KOPT-K1 (cell line): ENCODE measurements at regions not wholly inside any gene's neighbourhood (a gene's known extent, or its start where the extent isn't known, plus 50 kb on each side); places are given as distances from the start of the nearest gene placed in this dataset.

Experiments used
- H3K27ac ChIP-seq: fragments of 200-600 bp; sonication (generic); 2 replicates; pipeline ENCODE4 v1.5.1; 2016; ENCODE audit warnings: antibody characterized with exemption, mild to moderate bottlenecking, low read depth, low read length; ENCODE audit not compliant: poor library complexity, severe bottlenecking
- H3K36me3 ChIP-seq: fragments of 200-600 bp; sonication (generic); 2 replicates; pipeline ENCODE4 v1.5.1; 2017; ENCODE audit warnings: antibody characterized with exemption, mild to moderate bottlenecking, low read length, moderate library complexity; ENCODE audit not compliant: insufficient read depth
- H3K9me3 ChIP-seq: fragments of 200-600 bp; sonication (generic); 2 replicates; pipeline ENCODE4 v1.5.1; 2017; ENCODE audit warnings: antibody characterized with exemption, low read length, mild to moderate bottlenecking; ENCODE audit not compliant: insufficient read depth, poor library complexity, severe bottlenecking

DNA sequence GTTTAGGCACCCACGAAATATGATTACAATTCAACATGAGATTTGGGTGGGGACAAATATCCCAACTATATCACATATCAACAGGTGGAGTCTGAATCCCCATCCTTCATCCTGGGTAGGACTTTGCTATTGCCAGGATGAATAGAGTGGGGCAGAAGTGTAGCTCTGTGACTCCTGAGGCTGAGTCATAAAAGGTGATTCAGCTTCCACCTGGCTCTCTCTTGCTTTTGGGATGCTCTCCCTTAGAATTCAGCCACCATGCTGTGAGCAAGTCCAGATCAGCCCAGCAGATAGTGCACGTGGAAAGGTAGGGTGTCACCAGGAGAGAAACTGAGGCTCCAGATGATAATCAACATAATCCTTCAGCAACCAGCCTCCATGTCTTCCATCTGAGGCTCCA, 193.8 kb upstream of the BCOR start:
- Histone ChIP-seq H3K36me3 (no peaks in the 10 kb centered on the region), H3K9me3 (peaks cover 8% of the 10 kb centered on the region), H3K27ac (no peak overlapping the region)

- Histone ChIP-seq H3K27ac (no peak overlapping the region), H3K9me3 (peaks cover 10% of the 10 kb centered on the region), H3K36me3 (no peaks in the 10 kb centered on the region)
Measured at GRCh38 chrX:40290517-40290916, 192.8 kb upstream of the BCOR start.

GRCh38 chrX:40285876-40286275, 188.1 kb upstream of the BCOR start:
- peaks cover 21% of the 10 kb centered on the region for H3K9me3 ChIP-seq
- H3K27ac ChIP-seq: no peak overlapping the region
- H3K36me3 ChIP-seq: no peaks in the 10 kb centered on the region

GRCh38 chrX:40284852-40285251, 187.1 kb upstream of the BCOR start:
- H3K9me3 ChIP-seq: peaks cover 19% of the 10 kb centered on the region
- no peaks in the 10 kb centered on the region for H3K36me3 ChIP-seq
- H3K27ac ChIP-seq: no peak overlapping the region

DNA sequence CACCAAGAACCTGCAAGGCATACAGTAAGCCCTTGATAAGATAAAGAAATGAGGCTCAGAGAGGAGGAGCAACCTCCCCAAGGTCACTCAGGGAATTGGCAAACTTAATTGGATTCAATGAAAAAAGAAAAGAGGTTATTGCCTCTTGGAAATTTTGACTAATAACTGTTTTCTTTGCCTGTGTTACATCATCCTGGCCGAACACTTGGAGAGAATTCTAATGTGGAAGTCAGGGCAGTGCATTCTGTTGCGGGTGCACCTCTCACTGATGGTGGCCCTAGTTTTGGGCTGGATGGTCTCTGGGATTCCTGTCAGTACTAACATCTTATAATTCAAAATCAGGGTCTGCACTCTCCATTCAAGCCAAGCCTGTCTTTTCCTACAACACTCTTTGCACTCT, 186.2 kb upstream of the BCOR start:
- H3K27ac ChIP-seq: no peak overlapping the region
- H3K36me3 ChIP-seq: no peaks in the 10 kb centered on the region
- H3K9me3 ChIP-seq: peaks cover 13% of the 10 kb centered on the region

GRCh38 chrX:40282946-40283660, 185.3 kb upstream of the BCOR start:
- no peaks in the 10 kb centered on the region for H3K36me3 ChIP-seq
- no peak overlapping the region for H3K27ac ChIP-seq
- H3K9me3 ChIP-seq: peaks cover 13% of the 10 kb centered on the region

- Histone ChIP-seq H3K27ac (no peak overlapping the region), H3K36me3 (no peaks in the 10 kb centered on the region), H3K9me3 (peaks cover 13% of the 10 kb centered on the region)
Measured at GRCh38 chrX:40282348-40282747, 184.6 kb upstream of the BCOR start.

DNA sequence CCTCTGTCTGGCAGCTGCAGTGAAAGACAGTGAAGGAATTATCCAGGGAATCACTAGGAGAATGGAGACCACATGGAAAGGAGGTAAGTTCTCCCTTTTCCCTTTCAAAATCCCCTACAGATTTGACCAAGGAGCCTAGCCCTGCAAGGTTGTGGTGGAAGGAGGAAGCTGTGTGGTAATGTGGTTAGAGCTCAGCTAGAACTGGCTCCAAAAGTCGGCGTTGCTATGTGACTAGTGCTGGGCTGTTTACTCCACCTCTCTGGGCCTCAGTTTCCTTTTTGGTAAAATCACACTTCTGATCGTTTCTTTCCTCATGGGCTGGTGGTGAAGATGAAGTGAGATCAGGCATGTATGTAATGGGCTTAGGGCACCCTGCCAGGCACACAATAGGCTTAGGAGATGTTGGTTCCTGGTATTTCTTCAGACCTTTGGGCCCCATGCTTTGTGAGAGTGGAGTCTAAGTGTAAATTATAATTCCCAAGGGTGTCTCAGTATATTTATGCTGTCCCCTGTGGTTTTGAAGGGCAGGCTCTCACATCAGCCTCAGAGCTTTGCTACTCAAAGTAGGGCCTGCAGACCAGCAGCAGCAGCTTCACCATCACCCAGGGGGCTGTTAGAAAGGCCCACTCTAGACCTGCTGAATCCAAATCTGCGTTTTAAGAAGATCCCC, 183.7 kb upstream of the BCOR start:
- Histone ChIP-seq H3K27ac (no peak overlapping the region), H3K9me3 (peaks cover 13% of the 10 kb centered on the region), H3K36me3 (no peaks in the 10 kb centered on the region)

DNA sequence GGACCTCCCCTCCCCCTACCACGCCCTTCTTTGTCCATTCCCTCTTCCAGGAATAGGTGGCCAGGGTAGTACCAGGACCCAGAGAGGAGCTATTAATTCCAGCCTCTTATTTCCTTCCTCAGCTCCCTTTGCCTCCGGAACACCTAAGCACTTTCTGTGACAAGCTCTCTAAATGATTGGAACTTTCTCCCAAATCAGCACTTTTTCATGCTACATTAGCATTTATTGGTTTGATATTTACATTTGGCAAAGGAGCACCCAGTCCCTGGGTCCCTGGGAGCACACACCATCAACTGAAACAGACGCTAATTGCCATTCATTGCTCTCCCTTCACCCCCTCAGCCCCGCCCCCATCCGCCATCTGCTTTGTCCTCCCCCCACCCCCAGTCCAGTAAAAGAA, 182.0 kb upstream of the BCOR start:
- H3K9me3 ChIP-seq: peaks cover 3% of the 10 kb centered on the region
- H3K27ac ChIP-seq: no peak overlapping the region
- no peaks in the 10 kb centered on the region for H3K36me3 ChIP-seq

GRCh38 chrX:40279091-40279430, 181.3 kb upstream of the BCOR start:
- Histone ChIP-seq H3K9me3 (no peaks in the 10 kb centered on the region), H3K36me3 (no peaks in the 10 kb centered on the region), H3K27ac (no peak overlapping the region)

DNA sequence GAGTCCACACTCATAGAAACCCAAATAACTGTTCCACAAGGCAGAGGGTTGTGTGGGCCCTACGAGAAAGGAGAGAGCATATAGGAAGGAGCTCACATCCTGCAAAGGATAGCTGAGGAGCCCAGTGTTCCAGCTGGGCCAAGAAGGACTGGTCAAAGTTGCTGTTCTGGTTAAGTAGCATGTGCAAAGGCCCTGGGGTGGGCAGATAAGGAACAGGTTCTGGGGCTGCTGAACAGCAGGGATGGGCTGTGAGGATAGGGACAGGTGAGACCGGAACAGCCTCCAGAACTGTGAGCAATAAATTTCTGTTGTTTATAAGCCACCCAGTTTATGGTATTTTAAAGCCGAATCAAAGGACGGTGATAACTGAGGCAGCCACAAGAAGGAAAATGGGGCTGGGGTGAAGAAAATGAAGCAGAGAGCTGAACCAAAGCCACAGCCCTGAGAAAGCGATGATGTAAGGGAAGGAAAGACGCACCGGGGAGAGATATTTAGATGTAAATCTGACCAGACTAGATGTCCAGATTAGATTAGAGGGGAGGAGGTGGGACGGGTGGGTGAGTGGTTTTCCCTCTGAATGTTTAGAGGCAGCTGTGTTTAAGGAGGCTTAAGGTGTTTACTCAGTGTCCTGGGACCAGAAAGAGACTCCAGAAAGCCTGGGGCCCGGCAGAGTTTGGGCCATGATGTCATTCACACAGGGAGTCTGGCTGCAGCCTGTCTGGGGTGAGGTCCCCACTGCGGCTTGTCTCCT, 180.8 kb upstream of the BCOR start:
- no peak overlapping the region for H3K27ac ChIP-seq
- no peaks in the 10 kb centered on the region for H3K36me3 ChIP-seq
- no peaks in the 10 kb centered on the region for H3K9me3 ChIP-seq

DNA sequence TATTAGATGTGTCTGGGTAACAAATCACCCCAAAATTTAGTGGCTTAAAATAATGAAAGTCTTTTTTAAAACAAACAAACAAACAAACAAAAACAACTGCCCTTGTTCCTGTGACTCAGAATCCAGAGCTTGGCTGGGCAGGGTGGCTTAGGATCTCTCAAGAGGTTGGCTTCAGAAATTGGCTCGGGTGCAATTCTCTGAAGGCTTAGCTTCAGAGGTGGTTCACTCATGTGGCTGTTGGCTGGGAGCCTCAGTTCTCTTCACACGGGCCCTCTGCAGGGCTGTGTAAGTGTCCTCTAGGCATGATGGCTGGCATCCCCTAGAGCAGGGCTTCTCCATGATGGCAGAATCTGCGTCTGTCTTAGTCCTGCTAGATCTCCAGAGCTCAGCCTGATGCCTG, 179.9 kb upstream of the BCOR start:
- Histone ChIP-seq H3K36me3 (no peaks in the 10 kb centered on the region), H3K9me3 (no peaks in the 10 kb centered on the region), H3K27ac (no peak overlapping the region)

GRCh38 chrX:40273356-40274050, 175.7 kb upstream of the BCOR start:
- no peaks in the 10 kb centered on the region for H3K36me3 ChIP-seq
- no peak overlapping the region for H3K27ac ChIP-seq
- H3K9me3 ChIP-seq: peaks cover 7% of the 10 kb centered on the region

- H3K36me3 ChIP-seq: no peaks in the 10 kb centered on the region
- no peak overlapping the region for H3K27ac ChIP-seq
- peaks cover 7% of the 10 kb centered on the region for H3K9me3 ChIP-seq
Measured at GRCh38 chrX:40272776-40273175, 175.0 kb upstream of the BCOR start.

DNA sequence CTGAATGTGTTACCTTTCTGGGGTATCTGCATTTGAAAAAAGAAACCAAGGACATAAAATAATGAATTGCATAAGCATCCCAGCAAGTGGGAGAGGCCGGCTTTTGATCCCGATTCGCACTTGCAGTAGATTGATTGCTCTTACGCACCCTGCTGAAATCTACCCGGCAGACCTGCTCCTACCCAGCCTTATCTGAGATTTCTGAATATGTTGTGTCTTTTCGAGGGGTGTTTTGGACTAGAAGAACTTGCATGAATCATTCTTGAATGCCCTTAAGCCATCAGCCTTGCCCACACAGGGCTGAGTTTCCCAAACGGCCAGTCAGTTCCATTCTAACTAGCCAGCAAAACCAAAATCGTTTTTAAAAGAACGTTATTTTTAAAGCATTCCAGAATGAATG, 174.4 kb upstream of the BCOR start:
- peaks cover 7% of the 10 kb centered on the region for H3K9me3 ChIP-seq
- H3K27ac ChIP-seq: no peak overlapping the region
- H3K36me3 ChIP-seq: no peaks in the 10 kb centered on the region
